ENCODE measurements at regions not wholly inside any gene's neighbourhood (a gene's known extent, or its start where the extent isn't known, plus 50 kb on each side); places are given as distances from the start of the nearest gene placed in this dataset.

- TF ChIP-seq, protein P1, sequence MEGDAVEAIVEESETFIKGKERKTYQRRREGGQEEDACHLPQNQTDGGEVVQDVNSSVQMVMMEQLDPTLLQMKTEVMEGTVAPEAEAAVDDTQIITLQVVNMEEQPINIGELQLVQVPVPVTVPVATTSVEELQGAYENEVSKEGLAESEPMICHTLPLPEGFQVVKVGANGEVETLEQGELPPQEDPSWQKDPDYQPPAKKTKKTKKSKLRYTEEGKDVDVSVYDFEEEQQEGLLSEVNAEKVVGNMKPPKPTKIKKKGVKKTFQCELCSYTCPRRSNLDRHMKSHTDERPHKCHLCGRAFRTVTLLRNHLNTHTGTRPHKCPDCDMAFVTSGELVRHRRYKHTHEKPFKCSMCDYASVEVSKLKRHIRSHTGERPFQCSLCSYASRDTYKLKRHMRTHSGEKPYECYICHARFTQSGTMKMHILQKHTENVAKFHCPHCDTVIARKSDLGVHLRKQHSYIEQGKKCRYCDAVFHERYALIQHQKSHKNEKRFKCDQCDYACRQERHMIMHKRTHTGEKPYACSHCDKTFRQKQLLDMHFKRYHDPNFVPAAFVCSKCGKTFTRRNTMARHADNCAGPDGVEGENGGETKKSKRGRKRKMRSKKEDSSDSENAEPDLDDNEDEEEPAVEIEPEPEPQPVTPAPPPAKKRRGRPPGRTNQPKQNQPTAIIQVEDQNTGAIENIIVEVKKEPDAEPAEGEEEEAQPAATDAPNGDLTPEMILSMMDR (IDR thresholded peaks at IDR 0.05): no peak
- no peak for TF ChIP-seq POLR2A (IDR thresholded peaks at IDR 0.05)
Observed at GRCh38 chr9:108119530-108120113, 630.1 kb upstream of the KLF4 start.
